ENCODE measurements at regions not wholly inside any gene's neighbourhood (a gene's known extent, or its start where the extent isn't known, plus 50 kb on each side); places are given as distances from the start of the nearest gene placed in this dataset.
"Not testable (repeated sequence)": the region's sequence is repeated elsewhere in the genome, so short reads cannot be mapped to it uniquely, and the experiment has no call there.

DNA sequence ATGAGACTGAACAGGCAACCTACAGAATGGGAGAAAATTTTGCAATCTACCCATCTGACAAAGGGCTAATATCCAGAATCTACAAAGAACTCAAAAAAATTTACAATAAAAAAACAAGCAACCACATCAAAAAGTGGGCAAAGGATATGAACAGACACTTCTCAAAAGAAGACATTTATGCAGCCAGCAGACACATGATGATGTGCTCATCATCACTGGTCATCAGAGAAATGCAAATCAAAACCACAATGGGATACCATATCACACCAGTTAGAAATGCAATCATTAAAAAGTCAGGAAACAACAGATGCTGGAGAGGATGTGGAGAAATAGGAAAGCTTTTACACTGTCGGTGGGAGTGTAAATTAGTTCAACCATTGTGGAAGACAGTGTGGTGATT is 51.7 kb upstream of the PAXBP1 start:
- in situ Hi-C loops (cut with HindIII; ENCODE audit: low pct_unique_long_range_greater_than_20kb, low sequenced_read_pairs) = not testable (repeated sequence)
- peak; percentile 53 for DNase-seq (ENCODE audit: low read depth, low spot score)

DNA sequence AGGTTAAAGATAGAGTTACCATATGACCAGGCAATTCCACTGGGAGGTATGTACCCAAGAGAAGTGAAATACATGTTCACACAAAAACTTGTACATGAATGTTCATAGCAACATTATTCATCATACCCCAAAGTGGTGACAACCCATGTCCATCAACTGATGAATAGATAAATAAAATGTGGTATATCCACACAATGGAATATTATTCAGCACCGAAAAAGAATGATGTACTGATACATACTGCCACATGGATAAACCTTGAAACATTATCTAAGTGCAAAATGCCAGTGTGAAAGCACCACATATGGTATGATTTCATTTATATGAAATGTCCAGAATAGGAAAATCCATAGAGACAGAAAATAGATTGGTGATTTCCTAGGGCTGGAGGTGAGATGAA is 53.4 kb upstream of the PAXBP1 start:
- no peak for DNase-seq (ENCODE audit: low read depth, low spot score)
- in situ Hi-C loops (cut with HindIII; ENCODE audit: low pct_unique_long_range_greater_than_20kb, low sequenced_read_pairs) = no loop called here

DNA sequence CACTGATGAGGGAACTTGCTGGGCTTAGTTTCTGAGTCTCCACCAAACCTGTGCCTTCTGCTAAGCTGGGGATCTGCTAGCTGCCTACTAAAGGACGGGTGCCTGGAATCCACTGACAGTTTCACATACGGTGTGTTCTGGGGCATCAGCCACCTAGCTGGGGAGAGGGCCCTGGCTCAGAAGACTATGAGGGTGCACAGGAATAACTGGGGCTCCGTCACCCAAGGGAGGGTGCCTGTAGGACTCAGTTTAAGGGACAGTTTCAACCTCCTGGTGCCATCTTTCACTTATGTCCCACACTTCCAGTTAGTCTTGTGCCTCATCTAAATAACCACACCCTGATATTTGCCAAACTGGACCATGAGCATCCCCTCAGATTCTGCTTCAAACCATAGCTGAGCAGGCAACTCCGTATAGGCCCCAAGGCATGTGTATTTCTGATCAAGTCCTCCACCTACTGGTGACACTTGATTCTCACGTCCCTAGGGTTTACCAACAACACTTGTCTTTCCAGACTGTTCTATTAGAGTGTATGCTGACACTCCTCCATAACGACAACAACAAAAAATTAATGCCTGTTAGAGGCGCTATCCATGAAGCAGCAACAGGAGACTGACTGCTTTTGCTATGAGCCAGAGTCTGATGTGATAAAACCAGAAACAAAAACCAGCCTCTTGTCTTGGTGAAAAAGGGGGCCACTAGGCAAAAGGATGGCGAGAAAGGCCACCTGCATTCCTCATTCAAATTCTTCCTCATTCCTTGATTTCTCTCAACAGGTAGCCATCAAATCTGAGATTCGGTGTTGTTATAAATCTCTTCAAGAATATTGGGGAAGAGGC is 55.0 kb upstream of the PAXBP1 start:
- peak; percentile 73 for DNase-seq (ENCODE audit: low read depth, low spot score)

DNA sequence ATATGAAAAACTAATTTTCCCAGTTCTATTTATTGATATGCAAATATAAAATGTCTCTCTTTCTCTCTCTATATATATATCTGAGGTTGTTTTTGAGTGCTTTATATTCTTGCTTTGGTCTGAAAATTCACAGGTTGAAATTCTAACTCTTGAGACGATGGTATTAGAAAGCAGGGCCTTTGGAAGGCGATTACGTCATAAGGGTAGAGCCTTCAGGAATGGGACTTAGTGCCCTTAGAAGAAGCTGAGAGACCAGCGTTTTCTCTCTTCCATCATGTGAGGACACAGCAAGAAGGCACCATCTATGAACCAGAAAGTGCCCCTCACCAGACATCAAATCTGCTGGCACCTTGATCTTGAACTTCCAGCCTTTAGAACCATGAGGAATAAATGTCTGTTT is 57.4 kb upstream of the PAXBP1 start:
- in situ Hi-C loops (cut with HindIII; ENCODE audit: low pct_unique_long_range_greater_than_20kb, low sequenced_read_pairs) = no loop called here
- DNase-seq (ENCODE audit: low read depth, low spot score) = no peak

More for the DNA sequence above, 55.0 kb upstream of the PAXBP1 start:
- in situ Hi-C loops (cut with HindIII; ENCODE audit: low pct_unique_long_range_greater_than_20kb, low sequenced_read_pairs) = no loop called here

DNA sequence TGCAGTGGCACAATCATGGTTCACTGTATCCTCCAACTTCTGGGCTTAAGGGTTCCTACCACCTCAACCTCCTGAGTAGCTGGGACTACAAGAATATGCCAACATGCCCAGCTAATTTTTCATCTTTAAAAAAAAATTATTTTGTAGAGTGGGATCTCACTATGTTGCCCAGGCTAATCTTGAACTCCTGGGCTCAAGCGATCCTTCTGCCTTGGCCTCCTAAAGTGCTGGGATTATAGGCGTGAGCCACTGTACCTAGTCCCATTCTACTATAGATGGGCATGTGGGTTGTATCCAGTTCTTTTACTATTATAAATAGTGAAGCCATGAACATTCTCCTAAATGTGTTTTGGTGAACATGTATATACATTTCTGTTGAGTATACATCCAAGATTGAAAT is 57.9 kb upstream of the PAXBP1 start:
- DNase-seq (ENCODE audit: low read depth, low spot score) = no peak
- in situ Hi-C loops (cut with HindIII; ENCODE audit: low pct_unique_long_range_greater_than_20kb, low sequenced_read_pairs) = no loop called here

DNA sequence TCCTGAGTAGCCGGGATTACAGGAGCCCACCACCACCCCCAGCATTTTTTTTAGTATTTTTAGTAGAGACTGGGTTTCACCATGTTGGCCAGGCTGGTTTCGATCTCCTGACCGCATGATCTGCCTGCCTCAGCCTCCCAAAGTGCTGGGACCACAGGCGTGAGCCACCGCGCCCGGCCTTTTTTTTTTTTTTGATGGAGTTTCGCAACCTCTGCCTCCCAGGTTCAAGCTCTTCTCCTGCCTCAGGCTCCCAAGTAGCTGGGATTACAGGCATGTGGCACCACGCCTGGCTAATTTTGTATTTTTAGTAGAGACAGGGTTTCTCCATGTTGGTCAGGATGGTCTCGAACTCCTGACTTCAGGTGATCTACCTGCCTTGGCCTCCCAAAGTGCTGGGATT is 60.2 kb upstream of the PAXBP1 start:
- in situ Hi-C loops (cut with HindIII; ENCODE audit: low pct_unique_long_range_greater_than_20kb, low sequenced_read_pairs); DNase-seq (ENCODE audit: low read depth, low spot score): not testable (repeated sequence)

DNA sequence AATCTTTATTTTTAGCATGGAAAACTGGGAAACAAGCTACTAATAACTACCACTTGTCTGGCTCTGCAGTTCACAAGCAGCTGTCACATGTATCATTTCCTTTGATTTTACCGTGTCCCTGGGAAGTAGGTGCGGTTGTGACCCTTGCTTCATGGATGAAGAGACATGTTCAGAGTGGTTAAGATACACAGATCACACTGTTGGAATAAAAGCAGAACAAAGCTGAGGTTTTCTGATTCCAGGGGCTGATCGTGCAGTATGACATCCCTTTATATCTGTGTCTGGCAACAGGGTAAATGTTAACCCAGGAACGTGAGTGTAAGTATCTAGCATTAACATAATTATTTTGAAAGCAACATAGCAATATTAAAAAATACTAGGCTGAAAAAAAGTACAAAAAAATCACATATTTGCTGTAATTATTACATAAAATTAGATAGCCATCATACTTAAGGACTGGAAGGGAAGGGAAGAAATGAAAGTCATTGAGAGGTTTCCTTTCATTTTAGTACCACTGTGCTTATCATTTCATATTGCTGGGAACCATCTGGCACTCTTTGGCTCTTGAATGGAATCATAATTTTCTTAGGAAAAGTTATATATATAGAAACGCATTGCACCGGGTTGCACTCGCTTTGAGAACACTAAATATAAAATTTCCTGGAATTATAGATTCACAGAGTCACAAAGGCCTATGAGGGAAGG is 62.8 kb upstream of the PAXBP1 start:
- no peak for DNase-seq (ENCODE audit: low read depth, low spot score)
- in situ Hi-C loops (cut with HindIII; ENCODE audit: low pct_unique_long_range_greater_than_20kb, low sequenced_read_pairs) = no loop called here

DNA sequence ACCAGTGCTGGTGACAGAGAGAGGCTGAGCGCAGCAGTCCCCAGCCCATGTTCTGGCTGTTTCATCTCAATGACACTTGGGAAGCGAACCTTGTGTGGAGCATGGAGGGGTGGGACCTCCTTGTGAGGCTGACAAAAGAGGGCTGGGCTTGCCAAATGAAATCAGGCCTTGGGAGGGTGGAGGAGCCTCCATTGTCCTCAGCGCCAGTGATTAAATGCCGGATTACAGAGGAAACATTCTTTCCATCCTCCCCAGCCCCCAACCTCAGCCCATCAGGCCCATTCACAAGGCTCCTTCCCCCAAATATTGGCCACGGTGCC is 63.3 kb upstream of the PAXBP1 start:
- in situ Hi-C loops (cut with HindIII; ENCODE audit: low pct_unique_long_range_greater_than_20kb, low sequenced_read_pairs) = no loop called here

DNA sequence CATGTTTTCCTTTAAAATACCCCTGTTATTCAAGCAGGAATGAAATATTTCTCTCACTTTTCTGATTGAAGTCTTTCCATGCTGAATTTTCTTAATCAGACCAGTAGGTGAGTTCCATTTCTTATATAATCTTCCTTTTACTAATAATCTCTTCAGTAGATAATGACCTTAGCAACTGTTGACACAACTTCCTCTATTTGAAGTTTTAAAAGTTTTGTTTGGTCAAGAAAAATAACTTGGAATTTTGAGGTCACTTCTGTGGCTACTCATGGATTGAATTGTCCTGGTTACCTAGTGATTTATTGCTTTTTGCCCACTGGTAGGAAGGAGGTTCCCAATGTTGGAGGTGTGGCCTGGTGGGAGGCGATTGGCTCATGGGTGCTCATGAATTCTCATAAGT is 70.6 kb upstream of the PAXBP1 start:
- no peak for DNase-seq (ENCODE audit: low read depth, low spot score)
- in situ Hi-C loops (cut with HindIII; ENCODE audit: low pct_unique_long_range_greater_than_20kb, low sequenced_read_pairs) = no loop called here

More for the DNA sequence above, 63.3 kb upstream of the PAXBP1 start:
- no peak for DNase-seq (ENCODE audit: low read depth, low spot score)

DNA sequence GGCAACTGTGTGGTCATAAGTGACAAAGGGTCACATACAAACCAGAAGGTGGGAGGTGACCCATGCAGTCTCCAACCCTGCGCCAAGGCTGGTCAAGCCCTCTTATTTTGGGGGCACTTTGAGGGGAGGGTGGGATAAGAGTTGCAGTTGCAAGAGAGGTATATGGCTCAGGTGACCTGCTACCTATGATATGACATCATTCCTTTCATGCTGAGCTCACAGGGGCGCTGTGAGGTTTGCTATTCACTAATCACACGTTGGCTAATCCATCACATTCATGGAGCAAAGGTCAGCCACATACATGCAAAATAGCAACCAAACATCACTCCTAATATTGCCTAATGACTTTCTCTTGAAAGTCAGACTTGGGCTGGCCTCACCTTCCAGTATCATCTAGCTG is 72.0 kb upstream of the PAXBP1 start:
- in situ Hi-C loops (cut with HindIII; ENCODE audit: low pct_unique_long_range_greater_than_20kb, low sequenced_read_pairs) = no loop called here
- DNase-seq (ENCODE audit: low read depth, low spot score) = no peak

DNA sequence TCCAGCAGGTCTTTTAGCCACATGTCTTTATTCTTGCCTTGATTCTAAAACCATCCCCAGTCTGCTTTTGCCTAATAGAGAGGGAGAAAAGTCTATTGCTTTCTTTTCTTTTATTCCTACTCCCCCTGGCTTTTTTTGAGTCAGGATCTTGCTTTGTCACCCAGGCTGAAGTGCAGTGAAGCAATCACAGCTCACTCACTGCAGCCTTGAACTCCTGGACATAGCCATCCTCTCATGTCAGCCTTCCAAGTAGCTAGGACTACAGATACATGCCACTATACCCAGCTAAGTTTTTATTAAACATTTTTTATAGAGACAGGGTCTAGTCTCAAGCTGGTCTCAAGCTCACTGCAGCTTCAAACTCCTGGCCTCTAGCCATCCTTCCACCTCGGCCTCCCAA is 72.5 kb upstream of the PAXBP1 start:
- in situ Hi-C loops (cut with HindIII; ENCODE audit: low pct_unique_long_range_greater_than_20kb, low sequenced_read_pairs) = no loop called here
- DNase-seq (ENCODE audit: low read depth, low spot score) = no peak

DNA sequence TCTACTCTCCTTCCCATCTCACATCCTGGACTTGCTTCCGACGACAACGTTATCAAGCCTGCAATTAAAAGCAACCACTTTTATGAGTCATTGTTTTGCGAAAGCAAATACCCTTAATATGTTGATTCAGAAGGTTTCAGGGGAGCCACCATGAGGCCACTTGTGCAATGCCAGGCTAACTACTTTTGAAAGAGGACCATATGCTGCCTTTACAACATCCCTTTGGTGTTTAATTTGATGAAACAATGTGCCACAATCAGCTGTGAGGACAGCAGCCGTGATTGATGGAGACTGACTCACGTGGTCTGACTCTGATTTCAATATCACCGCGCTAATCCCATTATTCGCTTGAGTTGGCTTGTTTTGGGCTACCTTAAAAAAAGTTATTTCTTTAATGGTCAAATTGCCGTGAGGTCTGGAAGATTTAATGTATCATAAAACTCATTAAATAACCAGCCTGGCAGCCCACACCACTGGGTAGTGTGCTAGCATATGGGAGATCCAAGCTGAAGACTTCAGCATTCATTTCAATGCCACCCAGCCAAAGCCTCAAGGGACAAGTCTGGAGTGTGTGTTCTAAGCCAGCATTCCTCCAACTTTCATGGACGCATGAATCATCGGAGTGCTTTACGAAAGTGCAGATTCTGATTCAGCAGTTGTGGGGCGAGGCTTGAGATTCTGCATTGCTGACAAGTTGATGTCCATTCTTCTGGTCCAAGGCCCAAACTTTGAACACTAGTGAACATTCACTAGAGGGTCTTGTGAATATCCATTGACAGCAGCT is 73.3 kb upstream of the PAXBP1 start:
- in situ Hi-C loops (cut with HindIII; ENCODE audit: low pct_unique_long_range_greater_than_20kb, low sequenced_read_pairs) = no loop called here
- DNase-seq (ENCODE audit: low read depth, low spot score) = peak; percentile 27

DNA sequence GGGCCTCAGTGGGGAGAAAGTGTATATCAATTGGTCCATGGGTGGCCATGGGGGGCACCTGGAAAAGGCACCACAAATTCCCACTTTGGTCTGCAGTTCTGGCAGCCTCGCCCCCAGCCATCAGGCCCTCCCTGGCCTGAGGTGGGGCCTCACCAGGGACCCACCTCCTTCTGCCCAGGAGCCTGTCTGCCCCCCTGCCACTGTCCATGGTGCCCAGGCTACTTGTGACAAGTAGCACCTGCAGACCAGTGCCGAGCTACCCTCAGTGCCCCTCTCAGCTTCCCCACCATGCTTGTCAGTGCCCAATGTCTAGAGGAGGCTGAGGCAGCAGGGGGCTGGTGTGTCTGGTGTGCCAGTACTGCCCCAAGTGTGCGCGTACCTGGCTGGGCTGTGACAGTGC is 87.1 kb upstream of the PAXBP1 start:
- in situ Hi-C loops (cut with HindIII; ENCODE audit: low pct_unique_long_range_greater_than_20kb, low sequenced_read_pairs) = no loop called here
- DNase-seq (ENCODE audit: low read depth, low spot score) = no peak

DNA sequence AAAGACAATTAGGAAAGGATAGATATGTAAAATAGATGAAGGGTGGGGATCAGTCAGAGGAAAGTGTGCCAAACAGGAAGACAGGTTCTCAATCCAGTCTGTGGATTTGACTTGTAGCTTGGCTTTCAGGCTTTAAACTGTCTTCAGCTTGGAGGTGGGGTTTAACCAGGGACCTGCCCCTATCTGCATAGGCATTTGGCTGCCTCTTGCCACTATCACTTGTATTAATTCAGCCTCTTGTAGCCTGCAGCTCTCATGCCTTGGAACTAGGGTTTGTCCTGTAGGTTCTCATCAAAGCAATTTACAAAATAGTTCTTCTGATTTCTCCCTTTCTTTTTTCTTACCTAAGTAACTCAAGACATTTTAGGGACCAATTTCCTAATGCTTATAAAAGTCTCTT is 88.8 kb upstream of the PAXBP1 start:
- no peak for DNase-seq (ENCODE audit: low read depth, low spot score)
- in situ Hi-C loops (cut with HindIII; ENCODE audit: low pct_unique_long_range_greater_than_20kb, low sequenced_read_pairs) = no loop called here

DNA sequence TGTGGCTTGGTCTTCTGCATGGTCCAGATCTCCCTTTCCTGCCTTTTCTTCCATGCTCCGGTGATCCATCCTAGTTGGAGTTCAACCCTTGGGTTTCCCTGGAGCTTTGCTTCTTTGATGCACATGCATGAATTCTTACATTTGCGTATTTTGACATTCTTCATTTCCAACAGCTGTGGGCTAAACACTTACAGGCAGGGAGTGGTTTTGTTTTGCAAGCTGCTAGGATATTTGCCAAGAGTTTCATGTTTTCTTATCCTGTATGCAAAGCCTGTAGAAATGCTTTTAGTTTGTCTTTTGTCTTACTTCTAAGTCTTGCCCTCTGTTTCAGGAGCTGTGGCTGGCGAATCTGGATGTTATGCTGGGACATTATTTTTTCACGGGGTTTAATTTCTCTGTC is 90.3 kb upstream of the PAXBP1 start:
- in situ Hi-C loops (cut with HindIII; ENCODE audit: low pct_unique_long_range_greater_than_20kb, low sequenced_read_pairs) = no loop called here
- no peak for DNase-seq (ENCODE audit: low read depth, low spot score)

DNA sequence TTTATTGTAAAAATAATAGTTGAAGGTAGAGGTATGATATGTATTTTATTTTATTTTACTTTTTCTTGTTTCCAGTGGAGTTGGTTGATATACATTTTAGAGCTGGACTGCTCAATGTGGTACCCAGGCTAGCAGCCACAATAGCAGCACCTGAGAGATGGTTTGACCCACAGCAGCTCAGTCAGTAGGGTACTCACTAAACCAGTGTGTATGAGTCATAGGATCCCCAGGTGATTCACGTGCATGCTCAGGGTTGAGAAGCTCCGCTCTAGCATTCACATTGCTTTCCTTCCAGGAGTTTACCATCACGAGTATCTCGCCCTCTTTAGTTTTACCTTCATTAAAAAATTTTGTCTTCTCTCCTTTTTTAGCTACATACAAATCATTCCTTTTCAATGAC is 96.0 kb upstream of the PAXBP1 start:
- in situ Hi-C loops (cut with HindIII; ENCODE audit: low pct_unique_long_range_greater_than_20kb, low sequenced_read_pairs) = no loop called here
- no peak for DNase-seq (ENCODE audit: low read depth, low spot score)

DNA sequence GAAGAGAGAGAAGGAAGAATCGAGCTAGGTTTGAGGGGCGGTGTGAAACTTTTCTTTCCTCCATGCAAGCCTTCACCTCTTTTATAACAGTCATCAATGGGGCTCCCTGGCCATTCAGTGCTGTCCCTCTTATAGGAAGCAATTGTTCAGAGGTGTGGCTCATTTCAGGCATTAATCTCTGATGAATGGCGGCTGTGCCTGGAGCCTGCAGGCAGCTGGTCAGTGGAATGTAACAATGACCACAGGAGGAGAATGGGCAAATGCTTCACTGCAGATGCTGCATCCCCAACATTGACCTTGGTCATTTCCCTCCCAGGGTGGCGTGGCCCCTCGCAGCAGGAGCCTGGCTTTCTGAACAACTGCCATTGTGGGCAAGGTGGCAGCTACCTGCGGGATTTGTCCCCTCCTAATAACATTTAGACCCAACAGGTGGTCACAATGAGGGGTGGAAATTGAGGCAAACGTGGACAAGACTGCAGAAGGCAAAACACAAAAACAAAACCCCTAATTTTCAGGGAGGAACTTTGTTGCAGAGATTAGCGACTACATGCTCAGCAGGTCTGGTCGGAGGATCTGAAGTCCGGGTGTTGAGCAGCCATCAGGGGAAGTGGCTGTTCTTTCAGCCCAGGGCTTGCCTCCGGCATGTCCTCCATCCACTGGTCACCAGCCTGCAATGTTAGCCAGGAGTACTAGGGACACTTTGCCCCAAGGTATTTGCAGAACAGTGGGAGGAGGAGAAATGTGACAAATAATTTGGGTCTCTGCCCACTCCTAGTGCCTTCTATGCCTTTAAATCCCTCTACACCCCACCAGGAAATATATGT is 97.3 kb upstream of the PAXBP1 start:
- in situ Hi-C loops (cut with HindIII; ENCODE audit: low pct_unique_long_range_greater_than_20kb, low sequenced_read_pairs) = no loop called here

DNA sequence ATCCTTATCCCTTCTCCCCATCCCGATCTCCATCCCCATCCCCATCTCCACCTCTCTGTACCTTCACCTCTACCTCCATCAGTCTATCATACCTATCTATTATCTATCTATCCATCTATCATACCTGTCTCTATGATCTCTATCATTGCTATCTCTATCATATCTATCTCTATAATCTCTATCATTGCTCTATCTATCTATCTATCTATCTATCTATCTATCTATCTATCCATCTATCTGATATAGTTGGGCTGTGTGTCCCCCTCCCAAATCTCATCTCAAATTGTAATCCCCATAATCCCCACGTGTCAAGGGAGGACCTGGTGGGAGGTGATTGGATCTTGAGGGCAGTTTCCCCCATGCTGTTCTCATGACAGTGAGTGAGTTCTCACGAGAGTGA is 97.9 kb upstream of the PAXBP1 start:
- in situ Hi-C loops (cut with HindIII; ENCODE audit: low pct_unique_long_range_greater_than_20kb, low sequenced_read_pairs) = no loop called here
- no peak for DNase-seq (ENCODE audit: low read depth, low spot score)

More for the DNA sequence above, 97.3 kb upstream of the PAXBP1 start:
- no peak for DNase-seq (ENCODE audit: low read depth, low spot score)
